ENCODE measurements at regions not wholly inside any gene's neighbourhood (a gene's known extent, or its start where the extent isn't known, plus 50 kb on each side); places are given as distances from the start of the nearest gene placed in this dataset.
A peak's percentile ranks its signal among the peaks of the same experiment; 100 is the strongest.

- no peak for DNase-seq (ENCODE audit: low read depth)
Measured at GRCh38 chr4:35689870-35690269, 554.4 kb downstream of the ARAP2 start.

GRCh38 chr4:35690271-35690670 is 554.0 kb downstream of the ARAP2 start:
- no peak for DNase-seq (ENCODE audit: low read depth)

GRCh38 chr4:35695003-35695402 is 549.3 kb downstream of the ARAP2 start:
- DNase-seq (ENCODE audit: low read depth) = no peak

GRCh38 chr4:35695421-35695820 is 548.9 kb downstream of the ARAP2 start:
- DNase-seq (ENCODE audit: low read depth) = no peak

- DNase-seq (ENCODE audit: low read depth) = no peak
Measured at GRCh38 chr4:35697210-35697736, 547.0 kb downstream of the ARAP2 start.

GRCh38 chr4:35700663-35701062 is 543.7 kb downstream of the ARAP2 start:
- DNase-seq (ENCODE audit: low read depth) = no peak

- DNase-seq (ENCODE audit: low read depth) = no peak
Measured at GRCh38 chr4:35709080-35709479, 535.2 kb downstream of the ARAP2 start.

- no peak for DNase-seq (ENCODE audit: low read depth)
Measured at GRCh38 chr4:35710343-35710742, 534.0 kb downstream of the ARAP2 start.

GRCh38 chr4:35711127-35711526 is 533.2 kb downstream of the ARAP2 start:
- DNase-seq (ENCODE audit: low read depth) = no peak

GRCh38 chr4:35723973-35724372 is 520.3 kb downstream of the ARAP2 start:
- no peak for DNase-seq (ENCODE audit: low read depth)

GRCh38 chr4:35725131-35725530 is 519.2 kb downstream of the ARAP2 start:
- DNase-seq (ENCODE audit: low read depth) = no peak

- no peak for DNase-seq (ENCODE audit: low read depth)
Measured at GRCh38 chr4:35730414-35730813, 513.9 kb downstream of the ARAP2 start.

GRCh38 chr4:35734381-35735098 is 509.8 kb downstream of the ARAP2 start:
- no peak for DNase-seq (ENCODE audit: low read depth)

- no peak for DNase-seq (ENCODE audit: low read depth)
Measured at GRCh38 chr4:35739308-35739707, 505.0 kb downstream of the ARAP2 start.

- DNase-seq (ENCODE audit: low read depth) = no peak
Measured at GRCh38 chr4:35754047-35754446, 490.3 kb downstream of the ARAP2 start.

GRCh38 chr4:35757836-35758235 is 486.5 kb downstream of the ARAP2 start:
- no peak for DNase-seq (ENCODE audit: low read depth)

- DNase-seq (ENCODE audit: low read depth) = peak; percentile 1
Measured at GRCh38 chr4:35760807-35761206, 483.5 kb downstream of the ARAP2 start.

GRCh38 chr4:35771571-35771970 is 472.7 kb downstream of the ARAP2 start:
- DNase-seq (ENCODE audit: low read depth) = peak; percentile 15

- peak; percentile 62 for DNase-seq (ENCODE audit: low read depth)
Measured at GRCh38 chr4:35772291-35772690, 472.0 kb downstream of the ARAP2 start.

- no peak for DNase-seq (ENCODE audit: low read depth)
Measured at GRCh38 chr4:35789899-35790574, 454.3 kb downstream of the ARAP2 start.

GRCh38 chr4:35793045-35793722 is 451.1 kb downstream of the ARAP2 start:
- peak; percentile 15 for DNase-seq (ENCODE audit: low read depth)

- no peak for DNase-seq (ENCODE audit: low read depth)
Measured at GRCh38 chr4:35793766-35794165, 450.5 kb downstream of the ARAP2 start.

- DNase-seq (ENCODE audit: low read depth) = no peak
Measured at GRCh38 chr4:35800669-35801068, 443.6 kb downstream of the ARAP2 start.
